GM23248 (cell line): ENCODE measurements at regions not wholly inside any gene's neighbourhood (a gene's known extent, or its start where the extent isn't known, plus 50 kb on each side); places are given as distances from the start of the nearest gene placed in this dataset.
A peak's percentile ranks its signal among the peaks of the same experiment; 100 is the strongest.

Experiments used
- DNase-seq: peaks from one replicate; pipeline ENCODE4 v3.0.0-alpha.2; 2015
- H2AFZ ChIP-seq: fragments of 200-600 bp; sonication (generic); 2 replicates; pipeline ENCODE4 v1.6.1; 2016; ENCODE audit warnings: antibody characterized with exemption
- H3F3A ChIP-seq: fragments of 200-600 bp; sonication (generic); 2 replicates; pipeline ENCODE4 v1.6.1; 2016; ENCODE audit warnings: mild to moderate bottlenecking, antibody characterized with exemption, mixed run types; ENCODE audit not compliant: insufficient read depth
- H3K27ac ChIP-seq: fragments of 200-600 bp; sonication (generic); 2 replicates; pipeline ENCODE4 v1.5.1; 2016; ENCODE audit warnings: mild to moderate bottlenecking
- H3K27me3 ChIP-seq: fragments of 200-600 bp; sonication (generic); replicated peaks from 2 replicates; pipeline ENCODE4 v1.6.1; 2016; ENCODE audit warnings: mild to moderate bottlenecking; ENCODE audit not compliant: insufficient read depth
- H3K36me3 ChIP-seq: fragments of 200-600 bp; sonication (generic); 2 replicates; pipeline ENCODE4 v1.6.1; 2016; ENCODE audit warnings: low read depth, mild to moderate bottlenecking
- H3K4me1 ChIP-seq: fragments of 200-600 bp; sonication (generic); 2 replicates; pipeline ENCODE4 v1.6.1; 2016; ENCODE audit warnings: mild to moderate bottlenecking; ENCODE audit not compliant: insufficient read depth
- H3K4me2 ChIP-seq: fragments of 200-600 bp; sonication (generic); one replicate; pipeline ENCODE4 v1.6.1; 2016; ENCODE audit warnings: mild to moderate bottlenecking; ENCODE audit not compliant: unreplicated experiment
- H3K4me3 ChIP-seq: fragments of 200-600 bp; sonication (generic); 2 replicates; pipeline ENCODE4 v1.5.1; 2016; ENCODE audit warnings: mild to moderate bottlenecking
- H3K79me2 ChIP-seq: fragments of 200-600 bp; sonication (generic); 2 replicates; pipeline ENCODE4 v1.6.1; 2016; ENCODE audit warnings: mild to moderate bottlenecking; ENCODE audit not compliant: insufficient read depth
- H3K9ac ChIP-seq: fragments of 200-600 bp; sonication (generic); 2 replicates; pipeline ENCODE4 v1.6.1; 2016; ENCODE audit warnings: mild to moderate bottlenecking
- H3K9me2 ChIP-seq: fragments of 200-600 bp; sonication (generic); 2 replicates; pipeline ENCODE4 v1.6.1; 2016; ENCODE audit warnings: mixed run types, mild to moderate bottlenecking, moderate library complexity; ENCODE audit not compliant: insufficient read depth
- H3K9me3 ChIP-seq: fragments of 200-600 bp; sonication (generic); one replicate; pipeline ENCODE4 v1.6.1; 2017; ENCODE audit warnings: low read depth
- H4K20me1 ChIP-seq: fragments of 200-600 bp; sonication (generic); 2 replicates; pipeline ENCODE4 v1.6.0; 2016; ENCODE audit not compliant: insufficient read depth
- EZH2 ChIP-seq: fragments of 200-600 bp; sonication (generic); IDR thresholded peaks from 2 replicates; pipeline ENCODE4 v1.6.1; 2018; ENCODE audit warnings: antibody characterized with exemption, mild to moderate bottlenecking; ENCODE audit not compliant: insufficient read depth, poor library complexity, severe bottlenecking
- EZH2phosphoT487 ChIP-seq: fragments of 200-600 bp; sonication (generic); IDR thresholded peaks from 2 replicates; pipeline ENCODE4 v1.6.1; 2018; ENCODE audit warnings: antibody characterized with exemption, moderate library complexity, mild to moderate bottlenecking, low read depth; ENCODE audit not compliant: insufficient read depth
- WGBS, 2 experiments: methylation state at CpG; one replicate each; pipeline ENCODE4 v1.1.6; 2015 to 2017; ENCODE audit warnings: low lambda C conversion rate in 2 of 2, low coverage in 1 of 2; ENCODE audit errors: missing lambda C conversion rate in 2 of 2; 5-methylcytosine and 5-hydroxymethylcytosine counted together
- in situ Hi-C: fragments of 300-500 bp; cut with MboI; formaldehyde crosslinking; loops from 2 replicates; pipeline ENCODE4 v1.15.0; 2020

- H3K27ac ChIP-seq: no peak overlapping the region
- WGBS, 2 experiments: 90 to 93% methylated on average over 9 of the region's 9 CpGs
These were observed 104.8 kb upstream of the SLC45A1 start for GRCh38 chr1:8213136-8213535.

GRCh38 chr1:8212580-8213031, 105.3 kb upstream of the SLC45A1 start:
- no peaks in the 10 kb centered on the region for H3K9me2 ChIP-seq
- H3K27ac ChIP-seq: peak overlapping the region; percentile 66
- H3K27me3 ChIP-seq: no peaks in the 10 kb centered on the region
- H3K4me3 ChIP-seq: no peak overlapping the region
- no peak overlapping the region for H2AFZ ChIP-seq
- peak; percentile 17 for DNase-seq
- no peaks in the 10 kb centered on the region for H3K9me3 ChIP-seq
- in situ Hi-C loops: no loop called here
- H3K4me2 ChIP-seq: peak overlapping the region; percentile 71
- H3K4me1 ChIP-seq: peaks cover 18% of the 10 kb centered on the region
- TF ChIP-seq EZH2phosphoT487: no peak
- WGBS, 2 experiments: 92 to 93% methylated on average over 8 of the region's 8 CpGs
- no peaks in the 10 kb centered on the region for H3K79me2 ChIP-seq
- H3K36me3 ChIP-seq: no peaks in the 10 kb centered on the region
- no peaks in the 10 kb centered on the region for H4K20me1 ChIP-seq
- H3F3A ChIP-seq: 0 out of 2 replicates have a peak, but pooled peaks cover 3% of the 10 kb centered on the region
- H3K9ac ChIP-seq: peak overlapping the region; percentile 46; the same call in 1 of the 2 replicates

More at GRCh38 chr1:8213136-8213535, 104.8 kb upstream of the SLC45A1 start:
- Histone ChIP-seq H3K4me3 (no peak overlapping the region), H3K9me3 (no peaks in the 10 kb centered on the region), H3K4me1 (peaks cover 20% of the 10 kb centered on the region), H3K36me3 (no peaks in the 10 kb centered on the region), H4K20me1 (no peaks in the 10 kb centered on the region), H2AFZ (no peak overlapping the region), H3K27me3 (no peaks in the 10 kb centered on the region), H3F3A (0 out of 2 replicates have a peak, but pooled peaks cover 3% of the 10 kb centered on the region), H3K4me2 (no peak overlapping the region), H3K9me2 (no peaks in the 10 kb centered on the region), H3K79me2 (no peaks in the 10 kb centered on the region), H3K9ac (no peak overlapping the region)
- no peak for TF ChIP-seq EZH2phosphoT487
- TF ChIP-seq EZH2: no peak
- no peak for DNase-seq
- in situ Hi-C loops: no loop called here

- DNase-seq: peak; percentile 98
- peak overlapping the region; percentile 17; the same call in 1 of the 2 replicates for H2AFZ ChIP-seq
- H4K20me1 ChIP-seq: no peaks in the 10 kb centered on the region
- no peaks in the 10 kb centered on the region for H3K79me2 ChIP-seq
- peak overlapping the region; percentile 66 for H3K27ac ChIP-seq
- peak overlapping the region; percentile 28; the same call in 1 of the 2 replicates for H3K4me3 ChIP-seq
- no peaks in the 10 kb centered on the region for H3K9me3 ChIP-seq
- peak overlapping the region; percentile 71 for H3K4me2 ChIP-seq
- no peaks in the 10 kb centered on the region for H3K9me2 ChIP-seq
- H3K9ac ChIP-seq: peak overlapping the region; percentile 46; the same call in 1 of the 2 replicates
- TF ChIP-seq EZH2: no peak
- TF ChIP-seq EZH2phosphoT487: no peak
- H3K27me3 ChIP-seq: no peaks in the 10 kb centered on the region
- peaks cover 14% of the 10 kb centered on the region for H3K4me1 ChIP-seq
- in situ Hi-C loops: no loop called here
- no peaks in the 10 kb centered on the region for H3K36me3 ChIP-seq
- 0 out of 2 replicates have a peak, but pooled peaks cover 3% of the 10 kb centered on the region for H3F3A ChIP-seq
- WGBS, 2 experiments: 7 to 10% methylated on average over 27 of the region's 27 CpGs
These were observed 105.9 kb upstream of the SLC45A1 start for GRCh38 chr1:8211883-8212579.

GRCh38 chr1:8211251-8211882, 106.5 kb upstream of the SLC45A1 start:
- peak overlapping the region; percentile 14; the same call in 1 of the 2 replicates for H3K4me3 ChIP-seq
- peak overlapping the region; percentile 29; the same call in 1 of the 2 replicates for H3K9ac ChIP-seq
- DNase-seq: no peak
- peak overlapping the region; percentile 66 for H3K27ac ChIP-seq
- H3K9me2 ChIP-seq: no peaks in the 10 kb centered on the region
- no peaks in the 10 kb centered on the region for H3K79me2 ChIP-seq
- H3K36me3 ChIP-seq: no peaks in the 10 kb centered on the region
- peaks cover 14% of the 10 kb centered on the region for H3K4me1 ChIP-seq
- peak overlapping the region; percentile 52 for H3K4me2 ChIP-seq
- in situ Hi-C loops: no loop called here
- 74 to 78% methylated on average over 17 of the region's 17 CpGs for WGBS, 2 experiments
- no peaks in the 10 kb centered on the region for H3K9me3 ChIP-seq
- no peaks in the 10 kb centered on the region for H3K27me3 ChIP-seq
- no peaks in the 10 kb centered on the region for H4K20me1 ChIP-seq
- peak overlapping the region; percentile 17; the same call in 1 of the 2 replicates for H2AFZ ChIP-seq
- TF ChIP-seq EZH2: no peak
- no peak for TF ChIP-seq EZH2phosphoT487
- 0 out of 2 replicates have a peak, but pooled peaks cover 3% of the 10 kb centered on the region for H3F3A ChIP-seq
